Activated CD8-positive, alpha-beta memory T cell treated with anti-CD3 and anti-CD28 coated beads, Interleukin-2, amount 10 ng/mL, durations not matched to agents 7 days and 5 days (primary cell): ENCODE measurements at regions not wholly inside any gene's neighbourhood (a gene's known extent, or its start where the extent isn't known, plus 50 kb on each side); places are given as distances from the start of the nearest gene placed in this dataset.
A peak's percentile ranks its signal among the peaks of the same experiment; 100 is the strongest.

Source experiments
- ATAC-seq: fragments of 150-1000 bp; cut with Tn5 transposase; one replicate; pipeline ENCODE4 v1.10.0; 2021; ENCODE audit warnings: moderate library complexity
- CTCF ChIA-PET: fragments of 350-600 bp; sonication (Branson Sonifier 250); formaldehyde crosslinking; loops from one replicate; lab custom pipeline; 2021; ENCODE audit warnings: antibody characterized with exemption; lab: Charles Lee
- DNase-seq: peaks from one replicate; pipeline ENCODE4 v3.0.0-alpha.2; 2020
- H3K27ac Mint-ChIP-seq: one replicate; pipeline ENCODE4 v1.8.0; 2021; ENCODE audit warnings: mild to moderate bottlenecking, mixed read lengths
- H3K27me3 Mint-ChIP-seq: one replicate; pipeline ENCODE4 v1.8.0; 2021; ENCODE audit warnings: mixed read lengths
- H3K36me3 Mint-ChIP-seq: one replicate; pipeline ENCODE4 v1.8.0; 2021; ENCODE audit warnings: mild to moderate bottlenecking, mixed read lengths
- H3K4me1 Mint-ChIP-seq: one replicate; pipeline ENCODE4 v1.8.0; 2021; ENCODE audit warnings: mixed read lengths
- H3K4me3 Mint-ChIP-seq: one replicate; pipeline ENCODE4 v1.8.0; 2021; ENCODE audit warnings: mild to moderate bottlenecking, moderate library complexity, mixed read lengths
- H3K9me3 Mint-ChIP-seq: one replicate; pipeline ENCODE4 v1.8.0; 2022; ENCODE audit warnings: low read depth, mixed read lengths

GRCh38 chr10:62503872-62504271 lies 129.7 kb downstream of the ZNF365 start:
- peaks cover 21% of the 10 kb centered on the region for H3K27me3 Mint-ChIP-seq
- DNase-seq (no peak), ATAC-seq (no peak)
- CTCF ChIA-PET: no interaction called here
- no peaks in the 10 kb centered on the region for H3K9me3 Mint-ChIP-seq
- H3K36me3 Mint-ChIP-seq: no peaks in the 10 kb centered on the region
- no peak overlapping the region for H3K27ac Mint-ChIP-seq
- H3K4me1 Mint-ChIP-seq: no peaks in the 10 kb centered on the region
- H3K4me3 Mint-ChIP-seq: no peak overlapping the region

- no peaks in the 10 kb centered on the region for H3K4me1 Mint-ChIP-seq
- no peaks in the 10 kb centered on the region for H3K9me3 Mint-ChIP-seq
- H3K27me3 Mint-ChIP-seq: peaks cover 7% of the 10 kb centered on the region
- H3K27ac Mint-ChIP-seq: no peak overlapping the region
- ATAC-seq (no peak), DNase-seq (no peak)
- no peaks in the 10 kb centered on the region for H3K36me3 Mint-ChIP-seq
- CTCF ChIA-PET: no interaction called here
- no peak overlapping the region for H3K4me3 Mint-ChIP-seq
Observed at GRCh38 chr10:62506371-62506770, 132.2 kb downstream of the ZNF365 start.

GRCh38 chr10:62511238-62511637 lies 137.1 kb downstream of the ZNF365 start:
- H3K27me3 Mint-ChIP-seq: peaks cover 9% of the 10 kb centered on the region

GRCh38 chr10:62511656-62512055 lies 137.5 kb downstream of the ZNF365 start:
- H3K27me3 Mint-ChIP-seq: peaks cover 10% of the 10 kb centered on the region
- CTCF ChIA-PET: no interaction called here
- H3K36me3 Mint-ChIP-seq: no peaks in the 10 kb centered on the region
- H3K9me3 Mint-ChIP-seq: no peaks in the 10 kb centered on the region
- no peak overlapping the region for H3K27ac Mint-ChIP-seq
- no peak for DNase-seq
- H3K4me3 Mint-ChIP-seq: no peak overlapping the region
- peak; percentile 27 for ATAC-seq
- no peaks in the 10 kb centered on the region for H3K4me1 Mint-ChIP-seq

More at GRCh38 chr10:62511238-62511637, 137.1 kb downstream of the ZNF365 start:
- Mint-ChIP-seq H3K4me3 (no peak overlapping the region), H3K36me3 (no peaks in the 10 kb centered on the region), H3K27ac (no peak overlapping the region), H3K9me3 (no peaks in the 10 kb centered on the region), H3K4me1 (no peaks in the 10 kb centered on the region)
- CTCF ChIA-PET: no interaction called here
- no peak for ATAC-seq
- no peak for DNase-seq

GRCh38 chr10:62512732-62513475 lies 138.7 kb downstream of the ZNF365 start:
- CTCF ChIA-PET: no interaction called here
- no peak for ATAC-seq
- no peak for DNase-seq
- no peaks in the 10 kb centered on the region for H3K9me3 Mint-ChIP-seq
- H3K27me3 Mint-ChIP-seq: peaks cover 12% of the 10 kb centered on the region
- no peaks in the 10 kb centered on the region for H3K36me3 Mint-ChIP-seq
- H3K27ac Mint-ChIP-seq: no peak overlapping the region
- no peaks in the 10 kb centered on the region for H3K4me1 Mint-ChIP-seq
- no peak overlapping the region for H3K4me3 Mint-ChIP-seq

GRCh38 chr10:62514079-62514693 lies 140.0 kb downstream of the ZNF365 start:
- CTCF ChIA-PET: no interaction called here
- Mint-ChIP-seq H3K27ac (no peak overlapping the region), H3K9me3 (no peaks in the 10 kb centered on the region), H3K4me3 (no peak overlapping the region), H3K27me3 (peaks cover 8% of the 10 kb centered on the region), H3K4me1 (no peaks in the 10 kb centered on the region), H3K36me3 (no peaks in the 10 kb centered on the region)
- ATAC-seq (no peak), DNase-seq (no peak)

- Mint-ChIP-seq H3K4me3 (no peak overlapping the region), H3K27ac (no peak overlapping the region), H3K4me1 (no peaks in the 10 kb centered on the region), H3K36me3 (no peaks in the 10 kb centered on the region), H3K27me3 (peaks cover 13% of the 10 kb centered on the region), H3K9me3 (no peaks in the 10 kb centered on the region)
- CTCF ChIA-PET: no interaction called here
- ATAC-seq (no peak), DNase-seq (no peak)
Observed at GRCh38 chr10:62517252-62517651, 143.1 kb downstream of the ZNF365 start.

- CTCF ChIA-PET: interaction anchor here (0.6 kb wide), 1 partner anchor 631 kb away, joined by 4 read pairs; no protein-coding TSS in a partner anchor
- Mint-ChIP-seq H3K27me3 (peaks cover 2% of the 10 kb centered on the region), H3K4me3 (no peak overlapping the region), H3K9me3 (peaks cover 14% of the 10 kb centered on the region), H3K27ac (peak overlapping the region; percentile 60), H3K4me1 (peaks cover 30% of the 10 kb centered on the region), H3K36me3 (peaks cover 26% of the 10 kb centered on the region)
- no peak for DNase-seq
- no peak for ATAC-seq
Observed at GRCh38 chr10:62527019-62527827, 153.1 kb downstream of the ZNF365 start.

- Mint-ChIP-seq H3K27ac (peak overlapping the region; percentile 60), H3K4me3 (no peak overlapping the region), H3K9me3 (peaks cover 14% of the 10 kb centered on the region), H3K27me3 (peaks cover 6% of the 10 kb centered on the region), H3K36me3 (peaks cover 26% of the 10 kb centered on the region), H3K4me1 (peaks cover 30% of the 10 kb centered on the region)
- peak; percentile 96 for ATAC-seq
- DNase-seq: no peak
- CTCF ChIA-PET: interaction anchor here (1.2 kb wide), 1 partner anchor 37 kb away, joined by 3 read pairs; no protein-coding TSS in a partner anchor
Observed at GRCh38 chr10:62528441-62528840, 154.3 kb downstream of the ZNF365 start.

- peaks cover 10% of the 10 kb centered on the region for H3K27me3 Mint-ChIP-seq
- H3K4me1 Mint-ChIP-seq: peaks cover 30% of the 10 kb centered on the region
- H3K36me3 Mint-ChIP-seq: peaks cover 22% of the 10 kb centered on the region
- CTCF ChIA-PET: no interaction called here
- no peak overlapping the region for H3K27ac Mint-ChIP-seq
- H3K4me3 Mint-ChIP-seq: no peak overlapping the region
- peaks cover 14% of the 10 kb centered on the region for H3K9me3 Mint-ChIP-seq
- DNase-seq (no peak), ATAC-seq (no peak)
Observed at GRCh38 chr10:62529396-62529795, 155.2 kb downstream of the ZNF365 start.

GRCh38 chr10:62534031-62534430 lies 159.9 kb downstream of the ZNF365 start:
- CTCF ChIA-PET: no interaction called here
- Mint-ChIP-seq H3K9me3 (peaks cover 2% of the 10 kb centered on the region), H3K4me1 (peaks cover 6% of the 10 kb centered on the region), H3K4me3 (no peak overlapping the region), H3K36me3 (peaks cover 4% of the 10 kb centered on the region), H3K27ac (no peak overlapping the region), H3K27me3 (peaks cover 17% of the 10 kb centered on the region)
- DNase-seq (no peak), ATAC-seq (no peak)

- Mint-ChIP-seq H3K4me1 (no peaks in the 10 kb centered on the region), H3K27ac (no peak overlapping the region), H3K9me3 (no peaks in the 10 kb centered on the region), H3K4me3 (no peak overlapping the region), H3K27me3 (peaks cover 19% of the 10 kb centered on the region), H3K36me3 (no peaks in the 10 kb centered on the region)
- CTCF ChIA-PET: no interaction called here
- ATAC-seq (no peak), DNase-seq (no peak)
Observed at GRCh38 chr10:62538606-62539005, 164.4 kb downstream of the ZNF365 start.

- DNase-seq (no peak), ATAC-seq (no peak)
- CTCF ChIA-PET: no interaction called here
- H3K9me3 Mint-ChIP-seq: no peaks in the 10 kb centered on the region
- H3K36me3 Mint-ChIP-seq: no peaks in the 10 kb centered on the region
- no peak overlapping the region for H3K27ac Mint-ChIP-seq
- H3K4me1 Mint-ChIP-seq: no peaks in the 10 kb centered on the region
- peaks cover 16% of the 10 kb centered on the region for H3K27me3 Mint-ChIP-seq
- H3K4me3 Mint-ChIP-seq: no peak overlapping the region
Observed at GRCh38 chr10:62540389-62540788, 166.2 kb downstream of the ZNF365 start.
